COLO668 (cell line): ENCODE measurements at regions not wholly inside any gene's neighbourhood (a gene's known extent, or its start where the extent isn't known, plus 50 kb on each side); places are given as distances from the start of the nearest gene placed in this dataset.

Experiments
- DNase-seq: peaks from one replicate; lab custom pipeline; 2025; ENCODE audit not compliant: unreplicated experiment; lab: John Stamatoyannopoulos, UW

DNA sequence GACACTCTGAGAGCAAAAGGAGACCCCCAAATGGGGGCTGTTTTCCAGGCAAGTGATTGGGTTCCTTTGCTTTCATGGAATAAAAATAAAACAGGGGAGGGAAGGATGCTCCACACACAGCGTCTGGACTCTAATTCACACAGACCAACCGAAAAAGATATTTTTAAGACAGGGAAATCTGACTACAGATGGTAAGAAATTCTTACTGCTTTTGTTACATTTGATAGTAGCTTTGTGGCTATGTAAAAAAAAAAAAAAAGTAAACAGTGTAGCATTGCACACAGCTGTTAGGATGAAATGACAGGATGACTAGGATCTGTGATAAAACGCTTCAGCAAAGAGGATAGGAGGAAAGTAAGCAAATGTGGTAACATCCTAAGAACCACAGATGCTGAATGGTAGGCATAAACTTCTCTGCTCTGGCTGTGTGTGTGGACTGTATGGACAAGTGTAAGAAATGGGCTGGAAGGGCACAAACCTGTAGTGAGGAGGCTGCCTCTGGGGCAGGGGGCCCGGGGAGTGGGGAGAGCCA, 207.6 kb downstream of the ANAPC1 start:
- no peak for DNase-seq

DNA sequence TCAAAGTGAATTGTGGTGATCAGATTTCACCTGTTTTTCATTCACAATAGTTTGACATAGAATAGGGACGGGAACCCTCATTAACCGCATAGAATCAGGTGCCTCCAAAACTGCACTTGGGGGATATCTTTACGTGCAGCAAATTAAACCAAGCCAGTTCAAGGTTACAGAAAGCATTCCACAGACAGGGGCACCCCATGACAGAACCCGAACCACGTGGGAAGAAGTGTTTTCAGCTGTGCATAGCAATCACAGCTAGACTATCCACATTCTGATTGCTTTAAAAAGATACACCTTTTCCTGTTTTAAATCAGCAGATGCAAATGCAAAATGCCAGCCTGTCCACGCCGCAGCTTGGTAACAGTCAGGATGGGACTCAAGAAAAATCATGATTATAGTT, 205.8 kb downstream of the ANAPC1 start:
- no peak for DNase-seq

DNA sequence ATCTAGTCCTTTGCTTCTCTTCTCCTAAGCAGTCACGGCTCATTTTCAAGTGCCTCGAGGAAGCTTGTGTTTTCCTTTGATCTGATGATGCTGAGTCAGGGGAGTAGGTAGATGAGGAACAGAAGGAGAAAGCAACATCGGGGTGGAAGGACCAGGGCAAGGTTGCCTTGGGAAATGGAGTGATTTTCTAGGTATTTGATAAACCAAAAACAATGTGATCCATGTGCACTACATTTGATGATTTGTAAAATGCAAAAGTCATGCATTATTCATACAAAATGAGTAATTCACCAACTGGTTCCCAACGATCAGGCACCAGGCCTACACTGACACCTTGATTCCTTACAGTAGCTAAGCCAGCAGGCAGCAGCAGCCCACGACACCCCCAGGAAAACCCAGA, 205.3 kb downstream of the ANAPC1 start:
- no peak for DNase-seq

DNA sequence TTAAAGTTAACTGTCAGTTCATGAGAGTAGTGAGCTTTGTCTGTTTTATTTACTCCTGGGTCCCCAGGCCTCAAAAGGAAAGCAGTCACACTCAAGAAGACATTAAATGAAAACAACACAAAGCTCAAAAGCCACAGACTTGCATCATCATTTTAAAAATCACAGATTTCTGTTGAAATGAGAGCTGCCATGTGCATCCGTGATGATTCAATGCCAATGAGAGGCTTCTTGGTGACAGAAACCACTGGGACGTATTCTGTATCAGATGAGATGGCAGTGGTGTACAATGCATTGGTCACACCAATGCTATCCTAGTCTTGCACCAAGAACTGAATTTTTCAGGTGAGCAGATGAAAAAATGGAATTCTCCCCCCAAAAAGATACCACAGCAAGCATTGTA, 204.8 kb downstream of the ANAPC1 start:
- DNase-seq, result no peak

DNA sequence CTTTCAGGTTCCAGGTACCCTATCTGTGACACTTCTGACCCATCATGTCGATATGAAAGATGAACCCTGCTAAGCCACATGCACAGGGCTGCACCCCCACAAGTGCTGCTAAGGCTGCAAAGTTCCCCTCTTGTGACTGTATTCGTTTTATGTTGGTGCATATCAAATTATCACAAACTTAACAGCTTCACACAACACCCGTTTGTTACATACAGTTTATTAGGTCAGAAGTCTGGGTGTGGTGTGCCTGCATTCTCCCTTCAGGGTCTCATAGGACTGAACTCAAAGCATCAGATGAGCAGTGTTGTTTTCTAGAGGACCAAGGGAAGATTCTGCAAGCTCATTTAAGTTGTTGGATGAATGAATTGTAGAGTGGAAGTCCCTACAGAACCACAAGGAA, 199.4 kb downstream of the ANAPC1 start:
- no peak for DNase-seq

DNA sequence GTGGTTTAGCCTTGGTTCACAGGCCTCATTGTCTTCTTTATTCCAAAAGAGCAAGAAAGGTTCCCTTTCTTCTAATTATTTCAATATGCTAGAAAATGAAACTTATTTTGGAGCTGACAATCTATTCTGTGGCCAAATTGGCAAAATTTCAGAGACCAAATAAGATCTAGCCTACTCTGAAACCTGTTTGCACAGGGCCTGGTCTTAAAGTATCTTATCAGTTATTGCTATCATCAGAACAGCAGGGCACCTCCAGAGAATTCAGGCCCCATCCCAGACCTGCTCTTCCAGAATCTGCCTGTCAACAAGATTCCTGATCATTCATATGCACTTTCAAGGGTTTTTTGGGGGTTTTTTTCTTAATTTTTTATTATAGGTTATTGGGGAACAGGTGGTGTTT, 198.7 kb downstream of the ANAPC1 start:
- DNase-seq, result no peak

DNA sequence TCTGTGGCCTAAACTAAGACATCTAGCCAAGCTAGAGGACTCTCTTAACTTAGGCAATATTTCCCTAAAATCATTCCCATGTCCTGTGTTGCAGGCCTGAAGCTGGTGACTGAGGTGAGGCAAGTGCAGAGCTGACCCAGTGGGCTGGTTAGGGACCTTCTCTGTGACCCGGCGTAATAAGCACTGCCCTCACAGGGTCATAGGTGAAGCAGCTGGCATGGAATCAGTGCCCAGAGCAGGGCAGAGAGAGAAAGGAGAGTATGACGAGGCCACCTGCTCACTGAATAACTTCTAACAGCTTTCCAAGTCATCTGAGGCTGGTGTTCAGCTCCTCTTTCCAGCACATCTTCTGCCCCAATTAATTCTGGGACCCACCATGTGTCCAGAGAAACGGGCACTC, 197.0 kb downstream of the ANAPC1 start:
- DNase-seq, result no peak

DNA sequence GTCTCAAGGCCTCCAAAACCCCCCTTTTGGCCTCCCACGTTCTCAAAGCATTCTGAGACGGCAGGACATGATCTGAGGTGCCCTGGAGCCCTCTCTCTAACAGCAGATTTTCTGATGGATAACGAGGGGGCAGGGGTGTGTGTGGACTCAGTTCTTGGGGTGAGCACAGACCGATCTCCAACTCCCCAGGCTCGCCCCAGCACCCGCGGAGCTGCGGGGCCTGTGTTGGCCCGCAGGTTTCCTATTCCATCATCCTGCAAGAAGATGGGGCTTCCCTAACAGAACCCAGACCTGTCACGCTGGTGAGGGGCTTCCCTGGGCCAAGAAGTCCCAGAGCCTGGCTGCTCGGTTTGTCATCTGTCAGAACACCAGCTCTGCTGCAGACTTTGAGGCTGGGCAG, 196.1 kb downstream of the ANAPC1 start:
- DNase-seq, result no peak

DNA sequence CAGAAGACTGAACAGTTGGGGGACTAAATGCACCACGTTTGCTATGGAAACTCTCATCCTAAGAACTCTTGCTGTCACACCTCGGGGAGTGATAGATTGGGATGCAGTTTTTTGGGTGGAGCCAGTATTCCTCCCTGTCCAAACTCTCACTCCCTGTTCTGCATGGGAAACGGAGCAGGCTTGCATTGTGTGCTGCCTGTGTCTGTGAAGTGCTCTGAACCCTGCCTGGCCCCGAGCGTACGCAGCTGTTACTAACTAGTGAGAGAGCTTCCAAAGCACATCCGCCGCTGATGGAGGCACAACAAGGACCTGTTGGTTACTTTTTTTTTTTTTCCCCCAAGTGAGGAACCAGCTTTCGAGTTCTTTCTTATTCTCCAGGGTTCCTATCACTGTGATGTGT, 195.5 kb downstream of the ANAPC1 start:
- DNase-seq, result no peak

DNA sequence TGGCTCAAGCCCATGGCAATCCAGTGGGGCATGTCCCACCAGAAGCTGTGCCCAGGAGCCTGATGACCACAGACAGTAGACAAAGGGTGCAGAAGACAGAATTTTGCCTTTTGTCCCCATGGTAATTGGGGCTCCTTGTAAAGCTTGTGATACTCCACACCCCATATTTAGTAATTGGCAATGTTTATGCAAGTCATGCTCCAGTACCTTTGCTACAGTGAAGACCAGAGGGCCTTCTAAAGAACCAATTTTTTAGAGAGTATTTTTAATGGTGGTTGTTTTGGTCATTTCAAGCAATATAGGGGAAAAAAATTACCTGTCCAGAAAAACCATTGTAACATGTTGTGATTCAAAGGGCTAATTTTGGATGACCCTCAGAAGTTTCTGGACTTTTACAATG, 194.8 kb downstream of the ANAPC1 start:
- no peak for DNase-seq

DNA sequence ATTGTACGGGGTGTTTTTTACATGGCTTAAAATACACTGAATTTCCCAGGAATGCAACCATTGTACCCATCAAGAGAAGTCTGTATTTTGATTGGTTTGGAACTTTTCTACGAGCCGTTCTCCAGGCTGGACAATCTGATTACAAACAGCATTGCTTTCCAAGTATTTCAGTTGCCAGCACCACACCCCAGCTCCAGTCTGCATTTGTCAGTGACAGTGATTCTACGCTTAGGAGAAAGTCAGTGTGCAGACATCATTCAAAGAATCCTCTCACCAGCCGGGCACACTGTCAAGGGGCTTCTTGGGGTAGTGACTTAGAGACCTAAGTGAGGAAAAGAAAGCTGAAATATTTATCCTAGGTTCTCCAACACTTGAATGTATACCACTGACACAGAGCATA, 194.1 kb downstream of the ANAPC1 start:
- DNase-seq, result no peak

DNA sequence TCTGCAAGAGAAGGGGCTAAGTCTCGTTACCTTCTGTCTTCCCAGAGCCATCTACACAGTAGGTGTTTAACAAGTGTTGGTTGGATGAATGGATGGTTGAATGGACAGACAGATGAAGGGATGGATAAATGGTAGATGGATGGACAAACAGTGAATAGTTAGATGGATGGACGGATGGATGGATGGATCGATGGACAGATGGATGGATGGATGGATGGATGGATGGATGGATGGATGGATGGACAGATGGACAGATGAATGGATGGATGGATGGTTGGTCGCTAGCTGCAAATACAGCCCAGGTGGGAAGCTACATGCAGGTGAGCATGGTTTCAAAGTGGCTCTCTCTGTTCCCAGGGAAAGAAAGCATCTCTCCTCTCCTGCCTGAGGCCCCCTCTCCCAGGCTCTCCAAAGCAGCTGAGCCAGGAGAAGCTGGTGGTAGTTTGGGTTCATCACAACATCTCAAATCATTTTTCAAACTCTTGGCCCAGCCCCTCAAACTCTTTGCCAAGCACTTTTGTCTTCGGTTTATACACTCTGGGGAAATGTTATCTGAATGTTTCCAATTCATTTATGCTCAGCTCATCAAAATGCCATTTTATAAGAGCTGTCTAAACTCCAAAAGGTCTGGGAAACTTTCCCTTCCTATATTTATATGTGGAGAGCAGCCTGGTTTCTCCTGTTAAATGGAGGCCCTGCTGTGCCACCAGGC, 192.7 kb downstream of the ANAPC1 start:
- DNase-seq, result no peak

DNA sequence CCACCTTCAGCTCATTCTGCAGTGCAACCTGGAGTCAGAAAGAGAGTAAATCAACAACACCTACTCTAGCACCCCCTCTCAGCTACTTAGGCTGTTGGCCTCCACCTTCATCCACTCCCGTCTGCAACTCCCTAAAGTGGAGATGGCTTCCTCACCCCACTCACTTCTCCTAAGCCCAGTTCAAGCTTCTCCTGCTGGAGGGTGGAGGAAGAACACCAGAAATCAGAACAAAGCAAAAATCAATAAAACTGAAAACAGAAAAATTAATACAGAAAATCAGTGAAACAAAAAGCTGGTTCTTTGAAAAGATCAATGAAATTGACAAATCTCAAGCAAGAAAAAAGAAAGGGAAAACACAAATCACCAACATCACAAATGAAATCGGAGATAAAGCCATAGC, 191.7 kb downstream of the ANAPC1 start:
- no peak for DNase-seq

DNA sequence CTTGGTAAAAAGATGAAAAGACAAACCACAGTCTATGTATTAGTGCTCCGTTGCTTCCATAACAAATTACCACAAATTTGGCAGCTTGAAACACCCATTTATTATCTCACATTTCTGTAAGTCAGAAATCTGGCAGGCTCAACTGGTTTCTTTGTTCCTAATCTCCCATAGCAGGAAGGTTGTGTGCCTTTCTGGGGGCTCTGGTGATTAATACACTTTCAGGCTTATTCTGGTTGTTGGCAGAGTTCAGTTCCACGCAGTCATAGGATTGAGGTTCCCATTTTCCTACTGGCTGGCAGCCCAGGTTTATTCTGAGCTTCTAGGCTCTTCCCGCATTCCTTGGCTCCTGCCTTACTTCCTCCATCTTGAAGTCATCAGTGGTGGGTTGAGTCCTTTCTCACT, 189.3 kb downstream of the ANAPC1 start:
- no peak for DNase-seq

DNA sequence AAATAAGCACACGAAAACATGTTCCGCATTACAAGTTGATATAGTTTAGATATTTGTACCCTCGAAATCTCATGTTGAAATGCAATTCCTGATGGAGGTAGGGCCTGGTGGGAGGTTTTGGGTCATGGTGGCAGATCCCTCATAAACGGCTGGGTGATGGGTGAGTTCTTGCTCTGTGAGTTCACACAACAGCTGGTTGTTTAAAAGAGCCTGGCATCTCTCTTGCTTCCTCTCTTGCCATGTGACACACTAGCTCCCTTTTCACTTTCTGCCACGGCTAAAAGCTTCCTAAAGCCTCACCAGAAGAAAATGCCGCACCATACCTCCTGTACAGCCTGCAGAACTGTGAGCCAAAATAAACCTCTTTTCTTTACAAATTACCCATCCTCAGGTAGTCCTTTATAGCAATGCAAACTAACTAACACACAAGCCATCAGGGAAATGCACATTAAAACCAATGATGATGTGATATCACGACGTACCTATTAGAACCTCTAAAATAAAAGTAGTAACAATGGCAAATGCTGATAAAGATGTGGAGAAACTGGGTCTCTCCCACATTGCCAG, 188.5 kb downstream of the ANAPC1 start:
- no peak for DNase-seq

DNA sequence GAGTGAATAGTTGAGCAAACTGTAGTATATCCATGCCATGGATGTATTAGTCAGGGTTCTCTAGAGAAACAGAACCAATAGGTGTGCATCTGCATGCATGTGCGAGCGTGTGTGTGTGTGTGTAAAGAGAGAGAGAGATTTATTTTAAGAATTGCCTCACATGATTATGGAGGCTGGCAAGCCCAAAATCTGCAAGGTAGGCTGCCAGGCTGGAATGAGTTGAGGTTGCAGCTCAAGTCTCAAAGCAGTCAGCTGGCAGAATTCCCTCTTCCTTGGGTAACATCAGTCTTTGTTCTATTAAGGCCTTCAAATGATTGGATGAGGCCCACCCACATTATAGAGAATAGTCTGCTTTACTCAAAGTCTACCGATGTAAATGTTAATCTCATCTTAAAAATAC, 187.8 kb downstream of the ANAPC1 start:
- DNase-seq, result no peak

DNA sequence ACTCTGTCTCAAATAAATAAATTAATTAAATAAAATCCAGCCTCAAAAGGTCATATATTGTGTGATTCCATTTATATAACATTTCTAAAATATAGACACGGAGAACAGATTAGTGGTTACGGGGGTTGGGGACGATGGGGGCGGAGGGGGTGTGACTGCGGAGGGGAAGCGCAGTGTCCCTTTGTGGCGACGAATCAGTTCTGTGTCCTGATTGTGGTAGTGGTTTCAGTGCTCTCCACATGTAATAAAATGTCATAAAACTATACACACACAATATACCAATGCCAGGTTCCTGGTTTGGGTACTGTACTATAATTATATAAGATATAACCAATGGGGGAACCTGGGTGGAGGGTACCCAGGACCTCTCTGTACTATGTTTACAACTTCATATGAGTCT, 186.4 kb downstream of the ANAPC1 start:
- no peak for DNase-seq

DNA sequence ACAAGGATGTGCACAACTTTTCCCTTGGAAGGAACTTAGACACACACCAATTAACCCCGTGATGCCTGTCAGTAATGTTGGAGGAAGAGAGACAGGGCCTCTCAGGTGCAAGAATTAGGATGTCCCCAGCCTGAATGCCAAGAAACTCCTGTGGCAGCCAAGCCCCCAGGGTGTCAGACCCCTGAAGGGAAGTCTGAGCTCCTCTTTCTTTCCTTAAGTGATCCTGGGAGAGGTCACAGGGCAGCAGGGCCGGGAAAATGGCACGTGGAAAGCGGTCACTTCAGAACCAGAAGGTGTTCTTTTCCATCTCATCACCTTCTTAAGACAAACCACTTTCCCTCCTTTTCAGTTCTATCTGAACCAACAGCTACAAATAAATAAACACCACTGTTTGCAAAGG, 185.9 kb downstream of the ANAPC1 start:
- no peak for DNase-seq

DNA sequence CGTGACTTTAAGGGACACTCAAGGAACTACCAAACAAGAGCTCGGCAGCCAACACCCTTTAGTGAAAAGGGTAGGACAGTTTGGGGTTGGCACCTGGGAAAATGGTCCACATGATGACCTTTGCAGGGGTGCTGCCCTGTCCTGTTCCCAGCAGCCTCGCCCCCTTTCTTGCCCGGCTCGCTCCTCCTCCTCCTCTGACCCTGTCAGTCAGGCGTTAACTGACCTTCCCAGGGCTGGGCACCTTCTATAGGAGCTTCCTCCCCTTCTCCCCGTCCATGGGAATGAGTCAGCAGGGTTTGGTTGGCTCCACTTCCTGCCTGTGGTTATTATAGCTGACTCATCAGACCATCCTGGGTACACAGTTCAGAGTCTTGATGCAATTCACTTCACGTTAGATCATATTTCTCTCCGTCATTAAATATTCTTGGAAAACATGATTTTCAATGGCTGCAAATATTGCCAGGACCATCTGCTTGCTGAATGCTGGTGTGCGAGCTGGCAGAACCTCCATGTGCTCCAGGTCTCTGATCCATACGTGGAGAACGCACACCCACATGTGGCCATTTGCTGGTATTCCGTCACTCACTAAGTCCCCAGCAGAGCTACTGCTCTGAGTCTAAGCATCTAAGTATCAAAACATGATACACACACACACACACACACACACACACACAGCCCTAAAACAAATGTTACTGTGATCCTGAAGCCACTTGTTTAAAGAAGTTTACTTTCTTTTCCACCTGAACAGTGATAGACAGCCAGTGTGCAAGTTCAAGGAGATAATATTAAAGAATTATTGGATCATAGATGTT, 185.0 kb downstream of the ANAPC1 start:
- peak; percentile 82 for DNase-seq

DNA sequence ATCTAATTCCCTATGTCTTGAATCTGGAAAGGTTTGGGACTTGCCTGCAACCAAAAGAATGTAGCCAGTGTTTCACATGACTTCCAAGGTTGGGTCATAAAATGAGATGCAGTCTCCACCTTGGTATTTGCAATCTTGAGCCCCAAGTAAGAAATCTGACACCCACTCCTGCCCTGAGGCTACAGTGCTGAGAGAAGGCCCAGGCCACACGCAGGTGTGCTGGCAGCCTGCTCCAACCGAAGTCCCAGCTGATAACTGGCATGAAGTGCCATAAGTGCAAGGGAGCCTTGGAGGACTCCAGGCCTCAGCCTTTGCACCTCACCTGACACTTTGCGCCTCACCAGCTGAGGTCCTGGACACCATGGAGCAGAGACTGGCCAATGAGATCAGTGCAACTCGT, 182.7 kb downstream of the ANAPC1 start:
- peak; percentile 31 for DNase-seq

DNA sequence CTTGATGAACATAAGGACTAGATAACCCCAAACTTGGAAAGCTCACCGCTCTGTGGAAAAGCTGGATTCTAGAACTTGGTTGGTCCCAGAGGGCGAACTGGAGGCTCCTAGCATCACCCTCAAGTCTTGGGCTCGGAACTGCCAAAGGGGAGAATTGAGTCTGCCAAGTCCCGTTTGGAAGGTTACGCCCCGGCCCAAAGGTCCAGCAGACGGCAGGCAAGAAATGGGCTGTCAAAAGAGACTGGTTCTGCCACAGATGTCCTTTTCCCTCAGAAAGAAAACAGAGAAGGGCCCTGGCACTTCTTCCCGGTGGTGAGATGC, 182.2 kb downstream of the ANAPC1 start:
- DNase-seq, result no peak

DNA sequence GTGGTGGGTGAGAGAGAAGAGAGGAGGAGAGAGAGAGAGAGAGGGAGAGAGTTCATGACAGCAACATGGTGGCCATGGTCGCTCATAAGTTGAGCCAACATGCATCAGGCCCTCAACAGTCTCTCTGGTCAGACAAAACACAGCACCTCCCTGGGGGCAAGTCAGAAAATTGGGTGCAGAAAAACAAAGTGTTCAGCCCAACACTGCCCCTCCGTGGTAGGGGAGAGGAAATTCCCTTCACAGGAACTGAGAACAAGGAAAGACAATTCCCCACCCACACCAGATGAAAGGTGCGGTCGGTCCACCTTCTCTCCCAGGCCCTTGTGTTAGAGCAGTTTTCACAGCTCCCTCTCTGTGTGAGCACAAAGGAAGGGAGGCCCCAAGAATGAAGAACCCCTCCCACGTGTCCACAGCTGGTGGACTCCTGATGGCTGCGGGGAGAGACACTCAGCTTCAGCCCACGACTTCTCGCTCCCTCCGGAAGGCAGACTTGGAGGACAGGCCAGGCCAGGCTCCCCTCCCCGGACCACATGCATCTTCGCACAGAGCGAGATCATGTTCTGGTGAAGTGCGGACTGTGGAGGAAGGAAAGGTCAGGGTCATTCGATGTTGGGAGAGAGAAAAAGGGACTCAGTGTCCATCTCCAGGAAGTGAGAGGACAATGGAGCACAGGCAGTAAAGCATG, 181.7 kb downstream of the ANAPC1 start:
- DNase-seq, result peak; percentile 38
